ENCODE measurements at regions not wholly inside any gene's neighbourhood (a gene's known extent, or its start where the extent isn't known, plus 50 kb on each side); places are given as distances from the start of the nearest gene placed in this dataset.

DNA sequence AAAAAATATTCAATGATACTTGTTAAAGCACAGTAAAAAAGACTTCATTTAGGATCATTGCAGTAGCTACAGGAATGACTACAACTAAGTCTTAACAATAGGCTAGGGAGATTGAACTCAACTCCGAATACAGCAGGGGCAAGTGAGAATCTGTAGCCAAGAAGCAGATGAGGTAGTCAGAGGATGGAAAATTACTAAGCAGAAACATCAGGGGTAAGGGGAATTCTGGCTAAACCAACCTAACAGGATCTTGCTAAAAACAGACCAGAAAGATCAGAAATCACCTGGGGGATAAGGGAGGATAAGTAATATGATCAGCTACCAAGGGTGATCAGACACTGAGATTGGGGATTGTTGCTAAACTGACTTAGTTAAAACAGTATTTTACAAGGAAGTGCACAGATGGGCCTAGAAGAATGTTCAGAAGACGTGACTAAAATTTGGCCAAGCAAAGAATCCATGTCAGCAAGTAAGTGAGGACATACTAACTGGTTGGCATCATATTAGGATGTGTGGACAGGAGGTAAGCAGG, 217.5 kb downstream of the TENT5A start:
- TF ChIP-seq, protein P1, sequence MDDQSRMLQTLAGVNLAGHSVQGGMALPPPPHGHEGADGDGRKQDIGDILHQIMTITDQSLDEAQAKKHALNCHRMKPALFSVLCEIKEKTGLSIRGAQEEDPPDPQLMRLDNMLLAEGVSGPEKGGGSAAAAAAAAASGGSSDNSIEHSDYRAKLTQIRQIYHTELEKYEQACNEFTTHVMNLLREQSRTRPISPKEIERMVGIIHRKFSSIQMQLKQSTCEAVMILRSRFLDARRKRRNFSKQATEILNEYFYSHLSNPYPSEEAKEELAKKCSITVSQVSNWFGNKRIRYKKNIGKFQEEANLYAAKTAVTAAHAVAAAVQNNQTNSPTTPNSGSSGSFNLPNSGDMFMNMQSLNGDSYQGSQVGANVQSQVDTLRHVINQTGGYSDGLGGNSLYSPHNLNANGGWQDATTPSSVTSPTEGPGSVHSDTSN (IDR thresholded peaks at IDR 0.05): no peak
- TF ChIP-seq SREBF2 (IDR thresholded peaks at IDR 0.05) (no peak), EP300 (IDR thresholded peaks at IDR 0.05) (no peak), NFE2L2 (conservative IDR thresholded peaks at IDR 0.05; ENCODE audit: low read length) (no peak), KDM1A (IDR thresholded peaks at IDR 0.05; ENCODE audit: low read depth) (no peak), CHD2 (IDR thresholded peaks at IDR 0.05; ENCODE audit: low read length, partially characterized antibody) (no peak), MYC (IDR thresholded peaks at IDR 0.05; ENCODE audit: borderline replicate concordance, low read length) (no peak), TP53 (CRISPR knock-in tag; IDR thresholded peaks at IDR 0.05) (no peak), RCOR1 (IDR thresholded peaks at IDR 0.05; ENCODE audit: low read depth, low read length) (no peak)
- TF ChIP-seq, protein P2, sequence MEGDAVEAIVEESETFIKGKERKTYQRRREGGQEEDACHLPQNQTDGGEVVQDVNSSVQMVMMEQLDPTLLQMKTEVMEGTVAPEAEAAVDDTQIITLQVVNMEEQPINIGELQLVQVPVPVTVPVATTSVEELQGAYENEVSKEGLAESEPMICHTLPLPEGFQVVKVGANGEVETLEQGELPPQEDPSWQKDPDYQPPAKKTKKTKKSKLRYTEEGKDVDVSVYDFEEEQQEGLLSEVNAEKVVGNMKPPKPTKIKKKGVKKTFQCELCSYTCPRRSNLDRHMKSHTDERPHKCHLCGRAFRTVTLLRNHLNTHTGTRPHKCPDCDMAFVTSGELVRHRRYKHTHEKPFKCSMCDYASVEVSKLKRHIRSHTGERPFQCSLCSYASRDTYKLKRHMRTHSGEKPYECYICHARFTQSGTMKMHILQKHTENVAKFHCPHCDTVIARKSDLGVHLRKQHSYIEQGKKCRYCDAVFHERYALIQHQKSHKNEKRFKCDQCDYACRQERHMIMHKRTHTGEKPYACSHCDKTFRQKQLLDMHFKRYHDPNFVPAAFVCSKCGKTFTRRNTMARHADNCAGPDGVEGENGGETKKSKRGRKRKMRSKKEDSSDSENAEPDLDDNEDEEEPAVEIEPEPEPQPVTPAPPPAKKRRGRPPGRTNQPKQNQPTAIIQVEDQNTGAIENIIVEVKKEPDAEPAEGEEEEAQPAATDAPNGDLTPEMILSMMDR (IDR thresholded peaks at IDR 0.05): no peak
- TF ChIP-seq, protein P3, sequence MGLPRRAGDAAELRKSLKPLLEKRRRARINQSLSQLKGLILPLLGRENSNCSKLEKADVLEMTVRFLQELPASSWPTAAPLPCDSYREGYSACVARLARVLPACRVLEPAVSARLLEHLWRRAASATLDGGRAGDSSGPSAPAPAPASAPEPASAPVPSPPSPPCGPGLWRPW (IDR thresholded peaks at IDR 0.05): no peak
